OCI-LY1 (cell line): ENCODE measurements at regions not wholly inside any gene's neighbourhood (a gene's known extent, or its start where the extent isn't known, plus 50 kb on each side); places are given as distances from the start of the nearest gene placed in this dataset.
"Not testable (repeated sequence)": the region's sequence is repeated elsewhere in the genome, so short reads cannot be mapped to it uniquely, and the experiment has no call there.

Experiments used
- EZH2 ChIP-seq: fragments of 200-600 bp; sonication (generic), shearing (Covaris generic); IDR thresholded peaks from 2 replicates; pipeline ENCODE4 v1.8.0; 2017; ENCODE audit warnings: borderline replicate concordance, mixed run types, mild to moderate bottlenecking, antibody characterized with exemption, low read length, moderate library complexity, mixed read lengths
- TF ChIP-seq, protein P1 (sequence below): fragments of 200-600 bp; sonication (generic), shearing (Covaris generic); IDR thresholded peaks from 2 replicates; pipeline ENCODE4 v1.5.1; 2017; ENCODE audit warnings: mild to moderate bottlenecking, antibody characterized with exemption, low read length, moderate library complexity, mixed read lengths

DNA sequence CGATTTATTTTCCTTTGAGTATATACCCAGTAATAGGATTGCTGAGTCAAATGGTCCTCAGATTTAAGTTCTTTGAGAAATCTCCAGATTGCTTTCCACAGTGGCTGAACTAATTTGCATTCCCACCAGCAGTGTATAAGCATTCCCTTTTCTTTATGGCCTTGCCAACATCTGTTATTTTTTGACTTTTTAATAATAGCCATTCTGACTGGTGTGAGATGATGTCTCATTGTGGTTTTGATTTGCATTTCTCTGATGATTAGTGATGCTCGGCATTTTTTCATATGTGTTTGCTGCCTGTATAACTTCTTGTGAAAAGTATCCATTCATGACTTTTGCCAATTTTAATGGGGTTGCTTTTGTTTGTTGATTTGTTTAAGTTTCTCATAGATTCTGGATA lies 209.5 kb upstream of the NPSR1 start:
- TF ChIP-seq, protein P1, sequence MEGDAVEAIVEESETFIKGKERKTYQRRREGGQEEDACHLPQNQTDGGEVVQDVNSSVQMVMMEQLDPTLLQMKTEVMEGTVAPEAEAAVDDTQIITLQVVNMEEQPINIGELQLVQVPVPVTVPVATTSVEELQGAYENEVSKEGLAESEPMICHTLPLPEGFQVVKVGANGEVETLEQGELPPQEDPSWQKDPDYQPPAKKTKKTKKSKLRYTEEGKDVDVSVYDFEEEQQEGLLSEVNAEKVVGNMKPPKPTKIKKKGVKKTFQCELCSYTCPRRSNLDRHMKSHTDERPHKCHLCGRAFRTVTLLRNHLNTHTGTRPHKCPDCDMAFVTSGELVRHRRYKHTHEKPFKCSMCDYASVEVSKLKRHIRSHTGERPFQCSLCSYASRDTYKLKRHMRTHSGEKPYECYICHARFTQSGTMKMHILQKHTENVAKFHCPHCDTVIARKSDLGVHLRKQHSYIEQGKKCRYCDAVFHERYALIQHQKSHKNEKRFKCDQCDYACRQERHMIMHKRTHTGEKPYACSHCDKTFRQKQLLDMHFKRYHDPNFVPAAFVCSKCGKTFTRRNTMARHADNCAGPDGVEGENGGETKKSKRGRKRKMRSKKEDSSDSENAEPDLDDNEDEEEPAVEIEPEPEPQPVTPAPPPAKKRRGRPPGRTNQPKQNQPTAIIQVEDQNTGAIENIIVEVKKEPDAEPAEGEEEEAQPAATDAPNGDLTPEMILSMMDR = not testable (repeated sequence)
- TF ChIP-seq EZH2 = not testable (repeated sequence)
